IPS DF 4.7 (cell line): ENCODE measurements at regions not wholly inside any gene's neighbourhood (a gene's known extent, or its start where the extent isn't known, plus 50 kb on each side); places are given as distances from the start of the nearest gene placed in this dataset.

Source experiments
- DNase-seq: peaks from one replicate; pipeline ENCODE4 v3.0.0-alpha.2; 2013; ENCODE audit warnings: low spot score; ENCODE audit errors: extremely low read depth

DNA sequence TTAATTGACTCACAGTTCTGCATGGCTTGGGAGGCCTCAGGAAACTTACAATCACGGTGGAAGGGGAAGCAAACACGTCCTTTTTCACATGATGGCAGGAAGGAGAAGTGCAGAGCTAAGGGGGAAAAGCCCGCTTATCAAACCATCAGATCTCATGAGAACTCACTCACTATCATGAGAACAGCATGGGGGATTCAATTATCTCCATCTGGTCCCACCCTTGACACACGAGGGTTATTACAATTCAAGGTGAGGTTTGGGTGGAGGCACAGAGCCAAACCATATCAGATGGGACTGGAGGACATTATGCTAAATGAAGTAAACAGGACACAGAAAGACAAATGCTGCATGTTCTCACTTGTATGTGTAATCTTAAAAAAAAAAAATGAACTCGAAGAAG, 141.4 kb upstream of the HABP2 start:
- no peak for DNase-seq

DNA sequence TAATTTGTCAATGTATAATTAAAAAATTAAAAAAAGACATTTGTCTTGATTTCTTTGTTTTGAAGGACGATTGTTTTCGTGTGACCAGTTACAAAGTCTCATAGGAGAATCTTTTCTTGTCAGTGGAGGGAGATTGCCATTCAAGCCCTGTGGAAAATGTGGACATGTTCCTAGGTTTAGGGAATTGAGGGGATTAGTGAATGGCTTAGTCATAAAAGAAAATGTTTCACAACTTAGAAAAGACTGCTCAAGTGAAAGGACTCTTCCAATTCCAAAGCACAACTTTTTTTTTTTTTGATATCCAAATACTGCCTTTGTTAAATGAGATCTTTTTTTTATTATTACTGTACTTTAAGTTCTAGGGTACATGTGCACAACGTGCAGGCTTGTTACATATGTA, 140.7 kb upstream of the HABP2 start:
- DNase-seq, result no peak

DNA sequence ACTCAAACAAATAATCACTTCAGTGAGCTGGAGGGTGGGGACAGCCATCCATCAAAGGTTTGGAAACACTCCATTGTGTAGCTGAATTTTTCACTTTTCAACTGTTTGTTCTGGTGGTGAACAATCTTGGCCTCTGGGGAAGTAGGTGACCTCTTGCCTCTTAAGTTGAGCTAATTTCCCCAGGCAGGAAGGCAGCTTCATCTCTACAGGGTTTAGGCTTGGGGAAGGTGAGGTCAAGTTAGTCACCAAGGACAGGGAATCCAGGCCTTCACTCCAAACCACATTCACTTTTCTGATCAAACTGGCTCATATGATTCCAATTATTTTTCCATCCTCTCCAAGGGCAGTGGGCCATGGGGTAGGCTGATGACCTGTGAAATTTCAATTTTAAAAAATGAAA, 138.3 kb upstream of the HABP2 start:
- DNase-seq, result no peak

- no peak for DNase-seq
Measured at GRCh38 chr10:113415246-113415645, 137.6 kb upstream of the HABP2 start.

- DNase-seq, result no peak
Measured at GRCh38 chr10:113420057-113420732, 132.7 kb upstream of the HABP2 start.

GRCh38 chr10:113420733-113421675, 131.8 kb upstream of the HABP2 start:
- no peak for DNase-seq

DNA sequence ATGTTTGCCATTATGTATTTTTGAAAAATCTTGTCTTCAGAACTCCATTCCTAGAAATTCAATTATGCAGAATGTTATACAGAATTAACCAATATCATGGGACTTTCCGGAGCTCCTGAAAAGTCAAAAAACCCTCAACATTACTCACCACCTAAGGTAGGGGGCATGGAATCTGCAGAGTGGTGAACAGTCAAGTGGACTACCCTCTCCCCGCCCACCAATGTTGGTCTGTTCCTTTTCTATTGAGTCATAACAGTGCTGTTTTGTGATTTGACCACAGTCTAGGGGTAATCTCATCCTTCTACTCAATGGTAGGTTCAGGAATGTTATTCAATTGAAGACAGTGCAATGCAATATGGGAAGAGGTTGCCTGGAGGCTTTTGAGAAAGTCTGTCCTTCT, 130.5 kb upstream of the HABP2 start:
- DNase-seq, result no peak

DNA sequence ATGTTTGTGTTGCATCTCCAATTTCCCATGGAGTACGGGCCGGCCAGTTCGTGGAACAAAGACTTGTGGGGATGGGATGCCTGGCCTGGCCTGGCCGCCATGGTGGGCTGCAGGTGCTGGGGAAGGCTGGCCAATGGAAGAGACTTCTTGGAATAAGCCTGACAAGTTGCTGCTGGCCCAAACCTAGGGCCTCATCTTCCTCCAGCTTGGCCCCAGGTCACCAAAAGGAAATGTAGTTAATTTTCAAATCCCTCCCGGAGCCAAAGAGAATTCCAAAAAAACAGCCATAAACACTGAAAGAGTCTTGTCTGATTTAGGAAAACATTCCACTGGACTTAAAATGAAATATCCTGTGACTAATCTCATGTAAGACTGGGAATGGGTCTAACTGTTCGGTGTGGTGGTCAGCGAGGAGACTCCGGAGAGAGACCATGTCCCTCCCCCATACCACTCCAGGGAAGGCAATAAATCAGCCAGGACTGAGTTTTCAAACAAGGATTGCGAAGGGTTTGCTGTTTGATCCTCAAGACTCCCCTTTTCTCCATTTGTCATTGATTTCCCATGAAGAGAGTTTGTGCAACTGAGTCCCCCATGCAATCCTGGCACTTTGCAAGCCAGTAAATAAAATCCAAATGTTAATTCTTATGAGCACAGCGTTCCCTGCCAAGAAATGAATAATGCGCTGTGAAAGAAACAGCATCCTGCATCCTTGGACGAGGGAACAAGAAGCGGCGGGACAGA, 128.7 kb upstream of the HABP2 start:
- DNase-seq, result no peak

DNA sequence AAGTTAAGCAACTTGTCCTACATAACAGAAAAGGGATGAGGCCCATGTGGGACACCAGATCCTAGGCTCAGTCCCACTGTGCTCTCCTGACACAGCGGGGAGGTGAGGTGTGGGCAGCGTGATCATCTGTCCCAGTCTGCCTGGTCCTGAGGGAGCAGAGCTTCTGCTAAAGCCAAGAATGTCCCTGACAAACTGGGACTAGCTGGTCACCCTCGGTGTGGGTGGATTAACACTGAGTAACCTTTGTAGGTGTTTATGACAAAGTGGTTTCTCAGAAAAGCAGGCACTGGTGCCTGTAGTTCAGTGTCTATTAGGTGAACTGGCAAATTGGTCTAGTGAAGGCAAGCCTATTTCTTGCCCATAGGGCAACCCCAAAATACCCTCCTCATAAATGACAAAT, 127.8 kb upstream of the HABP2 start:
- no peak for DNase-seq

GRCh38 chr10:113425541-113425951, 127.3 kb upstream of the HABP2 start:
- DNase-seq, result no peak

DNA sequence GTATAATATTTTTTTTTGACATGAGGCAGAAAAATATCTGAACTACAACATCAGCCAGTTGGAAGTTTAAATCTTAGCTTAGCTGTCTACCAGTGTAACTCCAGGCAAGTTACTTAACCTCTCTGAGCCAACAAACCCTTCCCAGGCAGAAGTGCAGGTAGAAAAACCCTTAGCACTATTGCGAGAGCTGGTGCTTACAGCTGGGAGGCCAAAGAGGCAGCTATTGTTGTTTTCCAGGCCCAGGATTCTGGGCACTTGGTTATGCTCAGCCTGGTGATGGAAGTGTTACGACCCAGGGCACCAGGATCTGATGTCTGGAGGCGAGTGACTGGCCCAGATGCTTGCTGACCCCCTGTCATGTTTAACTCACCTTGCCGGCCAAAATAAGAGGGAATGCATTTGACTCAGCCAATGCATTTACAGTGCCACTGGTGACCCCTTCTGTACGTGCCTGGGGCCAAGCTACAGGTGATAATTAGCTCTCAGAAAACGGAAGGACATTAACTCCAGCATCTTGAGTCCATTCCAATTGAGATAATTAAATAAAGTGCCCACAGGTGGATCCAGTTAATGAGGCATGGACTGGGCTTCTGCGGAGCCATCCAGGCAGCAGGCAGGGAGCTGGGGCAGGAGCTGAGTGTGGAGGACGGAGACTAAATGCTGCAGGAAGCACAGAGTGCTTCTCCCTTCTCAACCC, 126.5 kb upstream of the HABP2 start:
- DNase-seq, result no peak

DNA sequence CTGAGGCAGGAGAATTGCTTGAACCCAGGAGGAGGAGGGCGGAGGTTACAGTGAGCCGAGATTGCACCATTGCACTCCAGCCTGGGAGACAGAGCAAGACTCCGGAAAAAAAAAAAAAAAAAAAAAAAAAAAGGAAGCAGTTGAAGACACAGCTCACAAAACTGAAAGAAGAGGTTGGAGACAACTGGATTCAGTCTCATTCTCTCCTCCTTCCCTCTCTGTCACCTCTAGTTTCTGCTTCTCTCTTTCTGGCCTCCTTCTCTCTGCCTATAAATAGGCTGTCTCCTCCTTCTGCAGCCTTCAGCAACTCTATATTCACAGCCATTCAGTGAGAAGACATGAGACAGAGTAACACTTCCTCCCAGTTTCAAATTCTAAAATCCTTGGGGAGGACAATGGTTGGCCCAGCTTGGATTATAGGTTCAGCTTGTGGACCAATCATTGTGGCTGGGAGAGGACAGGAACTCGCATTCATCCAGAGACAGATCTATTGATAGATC, 125.6 kb upstream of the HABP2 start:
- no peak for DNase-seq

- DNase-seq, result no peak
Measured at GRCh38 chr10:113427811-113428558, 124.9 kb upstream of the HABP2 start.

DNA sequence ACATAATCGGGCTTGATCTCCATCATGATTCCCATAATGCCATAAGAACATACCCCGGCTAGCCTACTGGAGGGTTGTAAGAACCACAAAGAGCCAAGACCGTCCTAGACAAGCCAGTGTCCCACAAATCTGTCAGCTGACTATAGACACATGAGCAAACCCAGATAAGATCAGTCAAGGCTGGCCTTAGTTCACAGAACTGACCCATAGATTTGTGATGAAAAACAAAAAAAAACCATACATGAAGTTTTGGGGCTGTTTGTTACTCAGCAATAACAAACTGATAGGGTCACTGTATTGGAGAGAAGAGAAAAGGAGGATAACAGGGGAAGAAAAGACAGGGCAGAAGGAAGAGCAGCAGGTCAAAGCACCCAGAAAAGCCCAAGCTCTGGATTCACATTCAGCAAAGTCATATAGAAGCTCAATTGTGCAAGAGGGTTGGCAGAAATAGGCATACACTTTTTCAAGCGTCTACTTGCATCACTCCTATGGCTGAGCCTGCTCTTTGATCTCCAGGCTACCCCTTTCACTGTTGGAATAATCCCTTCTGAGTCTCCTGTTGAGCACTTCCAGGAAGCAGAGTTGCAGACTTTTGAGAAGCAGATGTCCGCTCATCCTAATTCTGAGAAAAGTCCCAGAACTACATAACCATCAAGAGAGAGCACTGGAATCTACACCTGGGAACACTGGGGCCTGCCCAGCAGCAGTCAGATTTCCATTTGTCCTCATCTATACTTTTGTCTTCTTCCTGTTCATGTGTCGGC, 122.0 kb upstream of the HABP2 start:
- no peak for DNase-seq

DNA sequence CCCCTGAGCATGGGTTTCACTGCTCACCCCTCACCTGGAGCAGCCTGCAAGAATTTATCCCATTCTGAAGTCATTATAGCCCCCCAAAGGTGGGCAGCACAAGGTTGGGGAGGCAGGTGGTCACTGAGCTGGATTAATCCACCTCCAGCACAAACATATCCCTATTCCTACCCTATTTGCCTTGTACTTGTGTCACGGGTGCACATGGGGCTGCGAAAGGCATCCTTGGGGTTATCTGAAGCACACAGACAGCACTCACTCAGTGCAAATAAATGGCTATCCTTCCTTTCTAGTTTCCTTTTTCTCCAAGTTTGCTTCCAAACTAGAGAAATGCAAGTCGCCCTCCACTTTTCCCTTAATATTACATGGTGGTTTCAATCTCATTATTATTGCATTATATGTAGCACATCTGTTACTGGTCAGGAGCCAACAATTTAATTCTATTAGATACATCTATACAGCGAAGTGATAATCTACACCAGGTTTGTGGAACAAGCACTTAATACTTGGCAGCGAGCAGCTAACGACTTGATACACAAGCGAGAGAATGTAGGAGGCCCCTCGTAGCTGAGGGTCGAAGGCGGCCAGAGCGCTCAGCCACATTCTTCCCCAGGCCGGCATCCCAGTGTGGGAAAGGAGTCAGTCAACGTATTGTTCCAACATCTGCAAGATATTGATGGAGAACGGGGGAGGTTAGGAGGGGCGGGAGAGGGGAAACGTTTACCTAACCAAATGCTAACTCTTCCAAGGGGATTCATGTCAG, 121.3 kb upstream of the HABP2 start:
- DNase-seq, result no peak

DNA sequence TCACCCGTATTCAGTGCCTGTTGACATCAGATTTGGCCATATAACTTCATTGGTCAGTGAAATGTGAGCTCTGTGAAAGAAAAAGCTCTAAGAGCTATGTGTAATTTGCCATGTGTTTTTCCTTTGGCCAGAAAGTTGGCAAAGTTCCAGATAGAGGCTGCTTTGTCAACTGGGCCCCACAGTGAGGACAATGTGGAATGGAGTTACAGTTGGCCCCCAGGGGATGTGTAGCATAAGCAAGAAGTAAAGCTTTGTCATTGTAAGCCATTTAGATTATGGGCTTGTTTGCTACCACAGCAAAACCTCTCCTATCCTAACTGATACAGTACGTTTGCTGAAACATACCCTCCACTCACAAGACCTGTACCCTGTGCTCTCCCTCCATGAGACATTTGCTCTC, 119.1 kb upstream of the HABP2 start:
- no peak for DNase-seq

DNA sequence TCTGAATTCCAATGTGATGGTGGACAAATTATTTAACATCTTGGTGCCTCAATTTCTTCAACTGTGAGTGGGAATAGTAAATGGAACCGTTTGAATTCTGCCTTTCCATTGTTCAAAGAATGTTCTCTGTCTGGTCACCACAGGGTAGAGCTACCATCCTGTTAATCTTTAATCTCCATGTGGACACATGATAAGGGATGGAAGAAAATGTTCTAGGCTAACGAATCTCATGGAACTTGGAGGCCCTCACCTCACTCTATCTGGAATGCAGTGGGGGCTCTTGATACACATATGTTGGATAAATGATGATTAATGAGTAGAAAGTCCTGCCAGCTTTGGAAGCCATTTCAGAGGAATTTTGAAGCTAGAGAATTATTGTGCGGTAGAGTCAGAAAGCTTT, 118.5 kb upstream of the HABP2 start:
- no peak for DNase-seq

DNA sequence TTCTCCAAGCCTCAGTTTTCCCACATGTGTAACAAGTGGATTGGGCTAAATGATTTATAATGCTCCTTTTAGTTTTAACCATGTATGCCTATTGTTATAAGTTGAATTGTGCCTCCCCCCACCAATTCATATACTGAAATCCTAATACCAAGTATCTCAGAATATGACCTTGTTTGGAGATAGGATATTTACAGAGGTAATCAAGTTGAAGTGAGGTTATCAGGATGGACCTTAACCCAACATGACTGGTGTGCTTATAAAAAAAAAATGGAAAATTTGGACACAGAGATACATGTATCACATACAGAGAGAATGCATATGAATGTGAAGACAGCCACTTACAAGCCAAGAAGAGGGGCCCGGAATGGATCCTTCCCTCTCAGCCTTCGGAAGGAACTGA, 117.9 kb upstream of the HABP2 start:
- DNase-seq, result no peak

DNA sequence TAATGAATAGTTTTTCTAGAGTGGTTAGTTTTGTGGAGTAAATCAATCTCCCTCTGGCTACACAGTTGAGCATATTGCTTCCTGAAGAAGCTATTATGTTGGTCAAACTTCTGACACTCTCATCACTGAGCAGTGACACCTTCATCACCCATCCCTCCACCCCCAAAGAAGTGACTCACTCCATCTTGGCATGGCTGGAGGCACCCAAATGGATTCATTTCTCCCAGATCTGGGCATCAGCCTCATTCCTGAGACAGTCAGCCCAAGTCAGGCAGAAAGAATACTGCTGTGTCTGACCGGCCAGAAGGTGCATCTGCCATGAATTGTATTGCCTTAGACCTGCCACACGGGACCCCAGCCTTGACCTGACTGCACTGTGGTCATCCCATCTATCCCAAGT, 117.0 kb upstream of the HABP2 start:
- no peak for DNase-seq
